Left forelimb (tissue), 1 donor: ENCODE measurements at regions not wholly inside any gene's neighbourhood (a gene's known extent, or its start where the extent isn't known, plus 50 kb on each side); places are given as distances from the start of the nearest gene placed in this dataset.
"Not testable (repeated sequence)": the region's sequence is repeated elsewhere in the genome, so short reads cannot be mapped to it uniquely, and the experiment has no call there.

Source experiments
- DNase-seq: peaks from one replicate; pipeline ENCODE4 v3.0.0-alpha.2; 2018; ENCODE audit warnings: low spot score

- no peak for DNase-seq
Measured at GRCh38 chr2:3115301-3116042, 262.1 kb downstream of the EIPR1 start.

DNA sequence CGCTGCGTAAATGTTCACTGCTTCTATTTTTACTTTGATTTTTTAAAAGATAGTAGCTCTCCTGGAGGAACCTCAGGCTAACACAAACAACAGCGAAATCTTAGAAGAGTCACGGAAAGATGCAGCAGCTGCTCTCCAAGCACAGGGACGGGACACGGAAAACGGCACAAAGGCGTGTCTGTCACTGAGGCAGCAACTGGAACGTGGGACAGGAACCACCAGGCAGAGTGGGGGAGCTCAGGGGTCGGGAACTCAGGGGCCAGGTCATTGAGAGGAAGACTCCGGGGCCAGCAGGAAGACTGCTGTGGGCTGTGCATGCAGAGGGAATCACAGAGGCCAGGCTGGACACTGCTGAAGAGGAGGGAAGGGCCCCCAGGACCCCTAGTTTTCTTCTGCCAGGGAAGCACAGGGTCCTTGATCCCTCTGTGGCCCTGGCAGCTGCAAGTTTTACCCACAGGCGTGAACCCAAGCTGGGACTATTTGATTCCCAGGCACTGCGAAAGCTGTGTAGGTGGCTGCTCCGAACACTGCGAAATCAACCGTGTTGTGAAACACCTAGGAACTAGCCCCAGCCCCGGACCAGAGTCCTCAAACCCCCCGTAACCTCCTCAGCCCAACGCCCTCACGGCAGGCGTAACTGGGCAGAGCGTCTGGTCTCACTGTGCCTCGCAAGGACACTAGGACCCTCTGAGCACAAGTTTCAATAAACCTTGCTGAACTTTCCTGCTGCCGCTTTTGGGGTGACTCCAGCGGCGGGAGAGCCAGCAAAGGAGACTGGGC is 263.0 kb downstream of the EIPR1 start:
- DNase-seq, result no peak

- no peak for DNase-seq
Measured at GRCh38 chr2:3113769-3114168, 263.8 kb downstream of the EIPR1 start.

GRCh38 chr2:3113122-3113521 is 264.5 kb downstream of the EIPR1 start:
- no peak for DNase-seq

- DNase-seq, result no peak
Measured at GRCh38 chr2:3112553-3112952, 265.1 kb downstream of the EIPR1 start.

DNA sequence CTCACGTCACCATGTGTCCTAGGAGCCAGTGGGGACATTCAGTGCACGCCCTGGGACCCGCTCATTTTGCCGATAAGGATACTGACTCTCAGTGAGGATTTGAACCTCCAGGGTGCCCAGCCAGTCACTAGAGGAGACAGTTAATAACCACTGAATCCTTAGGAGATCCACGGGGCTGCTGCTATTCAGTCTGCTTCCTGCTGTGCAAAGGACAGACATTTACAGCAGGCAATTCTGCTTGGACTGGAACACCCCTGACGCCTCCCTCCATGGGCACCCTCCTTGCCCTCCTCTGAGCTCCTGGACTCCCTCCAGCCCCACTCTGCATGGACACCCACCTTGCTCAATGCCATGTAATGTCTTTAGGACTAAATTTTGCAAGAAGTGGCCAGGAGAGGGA is 265.5 kb downstream of the EIPR1 start:
- DNase-seq, result no peak

DNA sequence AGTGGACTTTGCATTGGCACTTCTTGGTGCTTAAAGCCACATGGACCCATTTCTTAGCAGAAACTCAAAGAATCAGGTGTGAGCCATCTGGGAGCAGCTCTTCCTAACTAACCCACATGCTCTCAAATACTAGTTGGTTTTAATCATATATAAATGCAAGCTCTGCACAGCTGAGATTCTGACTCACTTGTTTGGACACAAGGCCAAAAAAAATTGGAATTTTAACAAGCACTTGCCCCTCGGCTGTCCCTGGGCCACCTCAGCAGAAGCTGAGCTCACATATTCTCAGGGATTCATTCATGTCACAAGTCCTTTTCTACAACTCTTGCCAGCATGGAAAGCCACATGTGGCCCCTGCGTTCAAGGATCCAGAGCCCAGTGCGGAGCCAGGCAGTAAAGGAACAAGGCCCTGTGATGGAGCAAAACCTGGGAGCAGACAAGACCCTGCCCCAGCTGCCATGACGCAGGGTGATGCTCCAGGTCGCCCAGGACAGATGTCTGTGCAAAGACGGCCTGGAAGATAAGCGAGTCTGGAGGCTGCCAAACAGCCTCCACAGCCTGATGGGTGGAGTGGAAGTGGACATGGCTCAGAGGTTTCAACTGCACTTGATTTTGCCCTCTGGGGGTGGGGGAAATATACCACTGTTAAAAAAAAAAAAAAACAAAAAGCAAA is 266.5 kb downstream of the EIPR1 start:
- DNase-seq, result no peak

- DNase-seq, result no peak
Measured at GRCh38 chr2:3110555-3110954, 267.1 kb downstream of the EIPR1 start.

DNA sequence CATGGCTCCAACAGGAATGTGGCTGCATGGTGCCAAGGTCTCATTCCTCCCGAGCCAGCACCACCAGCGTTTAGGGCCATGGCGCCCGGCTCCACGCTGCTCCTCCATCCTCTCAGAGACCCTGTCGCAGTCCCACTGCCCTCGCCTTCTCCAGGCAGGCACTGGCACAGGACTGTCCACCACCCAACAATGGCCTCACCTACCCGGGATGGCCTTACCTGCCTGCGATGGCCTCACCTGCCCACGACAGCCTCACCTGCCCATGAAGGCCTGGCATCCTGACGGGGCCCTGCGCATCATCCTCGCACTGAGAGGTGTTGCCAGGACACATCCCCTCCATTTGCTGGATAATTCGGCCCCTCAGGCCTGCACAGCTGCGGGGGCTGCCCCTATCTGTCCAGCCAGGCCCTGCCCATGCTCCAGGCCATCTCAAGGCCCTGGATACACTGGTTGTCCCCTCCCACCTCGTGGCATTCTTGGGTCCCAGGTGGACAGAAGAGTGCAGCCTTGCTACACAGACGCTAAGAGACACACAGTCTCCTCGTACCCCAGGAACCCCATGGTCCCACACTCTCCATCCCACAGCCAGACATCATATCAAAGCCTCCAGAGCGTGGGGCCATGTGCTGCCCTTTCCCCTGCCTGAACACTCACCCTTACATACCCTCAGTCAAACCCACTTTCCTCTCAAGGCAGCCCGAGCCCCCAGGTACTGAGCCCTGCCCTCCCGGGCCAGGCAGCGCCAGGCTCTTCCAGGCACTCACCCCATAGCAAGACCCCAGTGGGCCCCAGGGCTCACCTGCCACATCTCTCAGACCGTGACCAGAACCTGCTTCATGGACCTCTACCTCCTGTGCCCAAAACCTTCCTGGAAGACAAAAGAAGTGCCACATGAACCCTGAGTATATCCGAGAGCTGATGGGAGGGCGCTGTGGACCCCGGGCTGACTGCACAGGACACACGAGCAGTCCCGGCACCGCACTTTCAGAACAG is 268.6 kb downstream of the EIPR1 start:
- DNase-seq, result no peak

- no peak for DNase-seq
Measured at GRCh38 chr2:3108105-3108504, 269.5 kb downstream of the EIPR1 start.

DNA sequence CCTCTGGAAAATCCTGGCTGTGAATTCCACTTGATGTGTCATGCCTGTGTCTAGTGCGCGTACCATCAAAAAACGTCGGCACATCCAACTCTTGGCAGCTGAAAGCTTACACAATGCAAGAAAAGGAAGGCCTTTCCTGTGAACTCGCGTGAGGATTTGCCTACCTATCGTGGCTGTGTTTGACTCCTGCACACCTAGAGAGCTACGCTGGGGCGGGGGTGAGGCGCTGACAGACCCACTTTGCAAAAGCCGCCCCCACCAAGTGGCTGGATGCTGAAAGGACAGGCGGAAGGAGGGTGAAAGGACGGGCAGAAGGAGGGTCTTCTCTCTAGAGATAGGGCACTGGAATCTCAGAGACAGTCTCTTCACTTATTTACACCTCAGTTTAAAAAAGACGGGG is 270.1 kb downstream of the EIPR1 start:
- DNase-seq, result no peak

GRCh38 chr2:3105814-3106569 is 271.6 kb downstream of the EIPR1 start:
- no peak for DNase-seq

- not testable (repeated sequence) for DNase-seq
Measured at GRCh38 chr2:3104958-3105813, 272.4 kb downstream of the EIPR1 start.

DNA sequence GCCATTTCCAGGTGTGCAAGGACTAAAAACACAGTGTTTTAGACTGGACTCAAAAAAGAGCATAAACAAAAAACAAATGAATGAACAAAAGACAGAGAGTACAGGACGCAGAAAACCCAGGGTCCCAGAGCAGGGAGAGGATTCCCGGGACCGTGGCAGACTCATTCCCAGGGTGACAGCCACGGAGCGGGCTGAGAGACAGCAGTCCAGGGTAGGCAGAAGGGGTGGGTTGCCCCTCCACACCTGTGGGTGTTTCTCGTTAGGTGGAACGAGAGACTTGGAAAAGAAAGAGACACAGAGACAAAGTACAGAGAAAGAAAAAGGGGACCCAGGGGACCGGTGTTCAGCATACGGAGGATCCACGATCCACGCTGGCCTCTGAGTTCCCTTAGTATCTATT is 273.4 kb downstream of the EIPR1 start:
- no peak for DNase-seq

GRCh38 chr2:3102922-3103569 is 274.6 kb downstream of the EIPR1 start:
- no peak for DNase-seq

- DNase-seq, result no peak
Measured at GRCh38 chr2:3102081-3102921, 275.3 kb downstream of the EIPR1 start.

DNA sequence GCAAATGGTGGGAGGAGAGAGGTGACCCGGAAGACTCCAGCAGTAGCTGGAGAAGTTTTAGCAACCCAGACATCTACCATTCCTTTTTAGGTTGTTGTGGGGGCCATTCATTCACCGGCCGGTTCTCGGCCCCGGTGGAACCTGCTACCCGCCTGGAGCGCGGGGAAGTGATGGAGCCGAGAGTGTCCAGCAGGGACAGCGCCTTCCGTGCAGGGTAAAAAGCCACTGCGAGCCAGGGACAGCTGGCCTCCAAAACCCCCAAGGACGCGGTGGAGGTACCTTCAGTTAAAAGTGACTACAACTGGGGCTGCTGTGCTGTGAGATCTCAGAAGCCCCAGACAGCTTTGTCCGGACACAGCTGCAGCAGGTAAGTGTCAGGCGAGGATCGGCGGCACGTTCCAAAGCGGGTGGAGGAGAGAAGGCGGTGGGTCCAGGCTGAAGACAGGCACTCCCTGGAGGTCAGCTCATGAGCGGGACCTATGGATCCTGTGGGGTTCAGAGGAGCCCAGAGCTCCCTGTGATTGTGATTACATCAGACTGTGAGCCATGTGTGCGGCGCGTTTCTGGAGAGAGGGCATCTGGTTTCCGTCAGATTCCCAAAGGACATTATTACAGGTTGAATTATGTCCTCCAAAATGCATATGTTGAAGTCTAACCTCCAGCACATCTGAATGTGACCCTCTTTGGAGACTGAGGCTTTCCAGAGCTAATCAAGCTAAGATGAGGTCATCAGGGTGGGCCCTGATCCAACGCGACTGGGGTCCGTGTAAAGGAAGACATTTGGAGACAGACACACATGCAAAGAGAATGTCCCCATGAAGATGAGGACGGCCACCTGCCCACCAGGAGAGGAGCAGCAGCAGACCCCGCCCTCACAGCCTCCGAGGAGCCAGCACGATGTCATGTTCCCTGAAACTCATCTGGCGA is 276.3 kb downstream of the EIPR1 start:
- no peak for DNase-seq
